H1 (cell line): ENCODE measurements at regions not wholly inside any gene's neighbourhood (a gene's known extent, or its start where the extent isn't known, plus 50 kb on each side); places are given as distances from the start of the nearest gene placed in this dataset.

Source experiments
- CHD1 ChIP-seq: IDR thresholded peaks from 2 replicates; pipeline ENCODE4 v1.6.1; 2012; ENCODE audit warnings: low read depth, low read length, improper control_type of control experiment
- EZH2 ChIP-seq: fragments of 200-600 bp; sonication (generic); IDR thresholded peaks from 2 replicates; pipeline ENCODE4 v1.7.1; 2012; ENCODE audit warnings: low read depth, mild to moderate bottlenecking, moderate library complexity, low read length, inconsistent platforms; ENCODE audit not compliant: severe bottlenecking
- POLR2AphosphoS5 ChIP-seq: IDR thresholded peaks from 2 replicates; pipeline ENCODE4 v1.6.1; 2011; ENCODE audit warnings: low read depth, low read length
- SAP30 ChIP-seq: fragments of 300-600 bp; sonication (generic); IDR thresholded peaks from 2 replicates; pipeline ENCODE4 v1.7.1; 2012; ENCODE audit warnings: low read length, moderate library complexity, mild to moderate bottlenecking, inconsistent platforms; ENCODE audit not compliant: insufficient read depth, insufficient replicate concordance
- SIN3A ChIP-seq, 2 experiments: IDR thresholded peaks in 1 of 2; conservative IDR thresholded peaks in 1 of 2; 2 replicates each; pipeline ENCODE4 v1.6.1; 2011 to 2012; ENCODE audit warnings: low read length in 2 of 2, improper control_type of control experiment in 1 of 2, low read depth in 1 of 2, mild to moderate bottlenecking in 1 of 2
- TAF1 ChIP-seq: IDR thresholded peaks from 2 replicates; pipeline ENCODE4 v1.6.1; 2011; ENCODE audit warnings: mild to moderate bottlenecking, low read depth, low read length
- YY1 ChIP-seq: IDR thresholded peaks from 2 replicates; pipeline ENCODE4 v1.6.1; 2011; ENCODE audit warnings: low read depth, mild to moderate bottlenecking, low read length
- ZNF274 ChIP-seq: IDR thresholded peaks from 2 replicates; pipeline ENCODE4 v1.7.0; 2012; ENCODE audit warnings: low read length, borderline replicate concordance; ENCODE audit errors: extremely low read depth
- TF ChIP-seq, protein P1 (sequence below): IDR thresholded peaks from 2 replicates; pipeline ENCODE4 v1.6.1; 2011; ENCODE audit warnings: low read depth, mild to moderate bottlenecking, low read length; ENCODE audit not compliant: insufficient read depth
- TF ChIP-seq, protein P2 (sequence below), 3 experiments: IDR thresholded peaks; 1 replicate in 2 of 3; 2 replicates in 1 of 3; pipeline versions ENCODE4 v1.5.1 to v1.6.1; 2011; ENCODE audit warnings: low read length in 3 of 3, mild to moderate bottlenecking in 3 of 3, inconsistent platforms in 2 of 3, low read depth in 1 of 3, moderate library complexity in 1 of 3; ENCODE audit not compliant: insufficient read depth in 1 of 3; ENCODE audit errors: control extremely low read depth in 1 of 3
- TF ChIP-seq, protein P3 (sequence below): IDR thresholded peaks from 2 replicates; pipeline ENCODE4 v1.6.1; 2011; ENCODE audit warnings: low read length, improper control_type of control experiment
- TF ChIP-seq, protein P4 (sequence below): IDR thresholded peaks from 2 replicates; pipeline ENCODE4 v1.6.1; 2012; ENCODE audit warnings: inconsistent platforms

DNA sequence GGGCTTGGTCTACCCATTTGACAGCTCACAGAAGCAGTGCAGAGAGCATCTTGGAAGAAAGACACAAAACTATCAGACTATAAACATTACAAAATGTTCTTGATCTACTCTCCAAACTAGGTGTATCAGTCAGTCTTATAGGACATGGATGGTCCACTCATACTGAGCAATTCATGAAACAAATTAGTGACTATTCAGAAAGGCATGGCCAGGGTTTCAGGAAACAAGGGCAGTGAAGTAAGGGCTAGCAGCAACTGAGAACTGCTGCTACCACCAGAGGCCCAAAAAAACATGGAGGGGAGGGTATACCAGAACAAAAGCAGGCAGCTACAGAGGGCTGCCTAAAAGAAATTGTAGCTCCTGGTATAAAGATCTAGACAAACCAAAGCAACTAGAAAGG, 287.0 kb downstream of the PIK3R1 start:
- TF ChIP-seq YY1 (no peak), ZNF274 (no peak), TAF1 (no peak), POLR2AphosphoS5 (no peak), EZH2 (no peak), CHD1 (no peak), SAP30 (no peak), SIN3A (conservative IDR thresholded peaks at IDR 0.05 in 1 of 2, IDR thresholded peaks at IDR 0.05 in 1 of 2; ENCODE audit: low read depth in 1 of 2, low read length in 2 of 2) (no peak)
- TF ChIP-seq, protein P1, sequence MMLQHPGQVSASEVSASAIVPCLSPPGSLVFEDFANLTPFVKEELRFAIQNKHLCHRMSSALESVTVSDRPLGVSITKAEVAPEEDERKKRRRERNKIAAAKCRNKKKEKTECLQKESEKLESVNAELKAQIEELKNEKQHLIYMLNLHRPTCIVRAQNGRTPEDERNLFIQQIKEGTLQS = no peak
- TF ChIP-seq, protein P2, sequence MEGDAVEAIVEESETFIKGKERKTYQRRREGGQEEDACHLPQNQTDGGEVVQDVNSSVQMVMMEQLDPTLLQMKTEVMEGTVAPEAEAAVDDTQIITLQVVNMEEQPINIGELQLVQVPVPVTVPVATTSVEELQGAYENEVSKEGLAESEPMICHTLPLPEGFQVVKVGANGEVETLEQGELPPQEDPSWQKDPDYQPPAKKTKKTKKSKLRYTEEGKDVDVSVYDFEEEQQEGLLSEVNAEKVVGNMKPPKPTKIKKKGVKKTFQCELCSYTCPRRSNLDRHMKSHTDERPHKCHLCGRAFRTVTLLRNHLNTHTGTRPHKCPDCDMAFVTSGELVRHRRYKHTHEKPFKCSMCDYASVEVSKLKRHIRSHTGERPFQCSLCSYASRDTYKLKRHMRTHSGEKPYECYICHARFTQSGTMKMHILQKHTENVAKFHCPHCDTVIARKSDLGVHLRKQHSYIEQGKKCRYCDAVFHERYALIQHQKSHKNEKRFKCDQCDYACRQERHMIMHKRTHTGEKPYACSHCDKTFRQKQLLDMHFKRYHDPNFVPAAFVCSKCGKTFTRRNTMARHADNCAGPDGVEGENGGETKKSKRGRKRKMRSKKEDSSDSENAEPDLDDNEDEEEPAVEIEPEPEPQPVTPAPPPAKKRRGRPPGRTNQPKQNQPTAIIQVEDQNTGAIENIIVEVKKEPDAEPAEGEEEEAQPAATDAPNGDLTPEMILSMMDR (IDR thresholded peaks at IDR 0.05; ENCODE audit: control extremely low read depth in 1 of 3, insufficient read depth in 1 of 3, low read depth in 1 of 3, low read length in 3 of 3) = no peak
- TF ChIP-seq, protein P3, sequence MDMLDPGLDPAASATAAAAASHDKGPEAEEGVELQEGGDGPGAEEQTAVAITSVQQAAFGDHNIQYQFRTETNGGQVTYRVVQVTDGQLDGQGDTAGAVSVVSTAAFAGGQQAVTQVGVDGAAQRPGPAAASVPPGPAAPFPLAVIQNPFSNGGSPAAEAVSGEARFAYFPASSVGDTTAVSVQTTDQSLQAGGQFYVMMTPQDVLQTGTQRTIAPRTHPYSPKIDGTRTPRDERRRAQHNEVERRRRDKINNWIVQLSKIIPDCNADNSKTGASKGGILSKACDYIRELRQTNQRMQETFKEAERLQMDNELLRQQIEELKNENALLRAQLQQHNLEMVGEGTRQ = no peak
- TF ChIP-seq, protein P4, sequence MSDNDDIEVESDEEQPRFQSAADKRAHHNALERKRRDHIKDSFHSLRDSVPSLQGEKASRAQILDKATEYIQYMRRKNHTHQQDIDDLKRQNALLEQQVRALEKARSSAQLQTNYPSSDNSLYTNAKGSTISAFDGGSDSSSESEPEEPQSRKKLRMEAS = no peak
